Breast epithelium (tissue), 4 donors: ENCODE measurements at regions not wholly inside any gene's neighbourhood (a gene's known extent, or its start where the extent isn't known, plus 50 kb on each side); places are given as distances from the start of the nearest gene placed in this dataset.

Experiments used
- DNase-seq, 2 donors: peaks; one replicate each; pipeline ENCODE4 v3.0.0-alpha.2; 2019; ENCODE audit warnings: low spot score in 2 of 2
- H3K27ac ChIP-seq, 2 donors: fragments of 200-600 bp; sonication (generic) in 1 of 2; one replicate each; pipeline ENCODE4 v1.5.1; 2016 to 2019; ENCODE audit warnings: mild to moderate bottlenecking in 1 of 2
- H3K27me3 ChIP-seq, 2 donors: fragments of 200-600 bp; sonication (generic) in 1 of 2; one replicate each; pipeline versions ENCODE4 v1.5.1 to v1.6.0; 2017 to 2019; ENCODE audit warnings: control low read depth in 1 of 2, mild to moderate bottlenecking in 1 of 2
- H3K36me3 ChIP-seq: fragments of 200-600 bp; one replicate; pipeline ENCODE4 v1.5.1; 2019
- H3K4me1 ChIP-seq, 2 donors: fragments of 200-600 bp; sonication (generic); one replicate each; pipeline ENCODE4 v1.5.1; 2016 to 2019; ENCODE audit warnings: control low read depth in 1 of 2
- H3K4me3 ChIP-seq, 3 donors: fragments of 200-600 bp; sonication (generic); 1 replicate in 2 of 3; 2 replicates in 1 of 3; pipeline ENCODE4 v1.5.1; 2016 to 2019; ENCODE audit warnings: mild to moderate bottlenecking in 3 of 3, moderate library complexity in 2 of 3
- H3K9me3 ChIP-seq, 2 donors: fragments of 200-600 bp; sonication (generic) in 1 of 2; one replicate each; pipeline ENCODE4 v1.5.1; 2016 to 2019; ENCODE audit warnings: control low read depth in 1 of 2
- CTCF ChIP-seq, 3 donors: fragments of 450-650 bp; IDR thresholded peaks; one replicate each; pipeline ENCODE4 v1.5.1; 2016 to 2017; ENCODE audit warnings: antibody characterized with exemption in 3 of 3, mild to moderate bottlenecking in 3 of 3, moderate library complexity in 3 of 3
- POLR2A ChIP-seq: fragments of 450-650 bp; IDR thresholded peaks from one replicate; pipeline ENCODE4 v1.6.1; 2016; ENCODE audit warnings: antibody characterized with exemption, mild to moderate bottlenecking, moderate library complexity
- POLR2AphosphoS5 ChIP-seq, 3 donors: sonication (generic); formaldehyde crosslinking; IDR thresholded peaks; one replicate each; pipeline ENCODE4 v1.6.1; 2017; ENCODE audit warnings: antibody characterized with exemption in 3 of 3
- intact Hi-C: fragments of 100-400 bp; cut with DNase I; formaldehyde crosslinking; loops from one replicate; pipeline ENCODE4 v1.15.1; 2023; ENCODE audit warnings: low total_unique reads

- intact Hi-C loops: loop anchor here (5.0 kb wide), 1 partner anchor 706 kb away; no protein-coding TSS in a partner anchor
- no peaks in the 10 kb centered on the region for H3K27me3 ChIP-seq
- H3K4me3 ChIP-seq: no peak overlapping the region
- DNase-seq: no peak
- H3K9me3 ChIP-seq: peaks cover 0 to 10% of the 10 kb centered on the region in 2 donors
- H3K4me1 ChIP-seq: no peaks in the 10 kb centered on the region
- TF ChIP-seq POLR2A: no peak
- no peak for TF ChIP-seq POLR2AphosphoS5 (IDR thresholded peaks at IDR 0.05)
- no peak for TF ChIP-seq CTCF (IDR thresholded peaks at IDR 0.05)
- no peaks in the 10 kb centered on the region for H3K36me3 ChIP-seq
- no peak overlapping the region for H3K27ac ChIP-seq
Measured at GRCh38 chr2:234735829-234736228, 216.0 kb upstream of the SH3BP4 start.

- H3K9me3 ChIP-seq: peaks cover 0 to 10% of the 10 kb centered on the region in 2 donors
- intact Hi-C loops: no loop called here
Measured at GRCh38 chr2:234733795-234734600, 217.8 kb upstream of the SH3BP4 start.

DNA sequence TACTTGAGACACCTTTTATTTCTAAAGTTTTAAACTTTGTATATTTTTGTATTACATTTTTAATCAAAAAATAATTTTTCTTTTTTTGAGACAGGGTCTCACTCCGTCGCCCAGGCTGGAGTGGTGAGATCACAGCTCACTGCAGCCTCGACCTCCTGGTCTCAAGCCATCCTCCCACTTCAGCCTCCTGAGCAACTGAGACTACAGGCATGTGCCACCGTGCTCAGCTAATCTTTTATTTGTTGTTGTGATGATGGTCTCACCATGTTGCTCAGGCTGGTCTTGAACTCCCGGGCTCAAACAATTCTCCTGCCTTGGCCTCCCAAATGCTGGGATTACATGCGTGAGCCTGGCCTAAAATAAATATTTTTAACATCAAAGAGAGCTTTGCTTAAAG is 218.7 kb upstream of the SH3BP4 start:
- Histone ChIP-seq H3K9me3 (peaks cover 0 to 10% of the 10 kb centered on the region in 2 donors), H3K27me3 (no peaks in the 10 kb centered on the region), H3K4me1 (no peaks in the 10 kb centered on the region), H3K4me3 (no peak overlapping the region), H3K36me3 (no peaks in the 10 kb centered on the region), H3K27ac (no peak overlapping the region)
- no peak for TF ChIP-seq POLR2AphosphoS5 (IDR thresholded peaks at IDR 0.05)
- no peak for TF ChIP-seq POLR2A
- no peak for TF ChIP-seq CTCF (IDR thresholded peaks at IDR 0.05)
- intact Hi-C loops: no loop called here
- DNase-seq: no peak

More at GRCh38 chr2:234733795-234734600, 217.8 kb upstream of the SH3BP4 start:
- Histone ChIP-seq H3K27ac (no peak overlapping the region), H3K4me3 (no peak overlapping the region), H3K27me3 (no peaks in the 10 kb centered on the region), H3K36me3 (no peaks in the 10 kb centered on the region), H3K4me1 (no peaks in the 10 kb centered on the region)
- no peak for TF ChIP-seq POLR2AphosphoS5 (IDR thresholded peaks at IDR 0.05)
- no peak for TF ChIP-seq POLR2A
- no peak for TF ChIP-seq CTCF (IDR thresholded peaks at IDR 0.05)
- DNase-seq: no peak

- DNase-seq: no peak
- Histone ChIP-seq H3K4me3 (no peak overlapping the region), H3K27me3 (no peaks in the 10 kb centered on the region), H3K9me3 (peaks cover 0 to 10% of the 10 kb centered on the region in 2 donors), H3K4me1 (no peaks in the 10 kb centered on the region), H3K36me3 (no peaks in the 10 kb centered on the region), H3K27ac (no peak overlapping the region)
- intact Hi-C loops: no loop called here
- no peak for TF ChIP-seq CTCF (IDR thresholded peaks at IDR 0.05)
- no peak for TF ChIP-seq POLR2A
- no peak for TF ChIP-seq POLR2AphosphoS5 (IDR thresholded peaks at IDR 0.05)
Measured at GRCh38 chr2:234732404-234733092, 219.3 kb upstream of the SH3BP4 start.

GRCh38 chr2:234731236-234731635 is 220.6 kb upstream of the SH3BP4 start:
- no peaks in the 10 kb centered on the region for H3K27me3 ChIP-seq
- intact Hi-C loops: no loop called here

More at GRCh38 chr2:234731236-234731635, 220.6 kb upstream of the SH3BP4 start:
- no peak for DNase-seq
- TF ChIP-seq CTCF (IDR thresholded peaks at IDR 0.05) (no peak), POLR2A (no peak), POLR2AphosphoS5 (IDR thresholded peaks at IDR 0.05) (no peak)
- H3K27ac ChIP-seq: no peak overlapping the region
- no peaks in the 10 kb centered on the region for H3K4me1 ChIP-seq
- H3K36me3 ChIP-seq: no peaks in the 10 kb centered on the region
- H3K9me3 ChIP-seq: peaks cover 0 to 10% of the 10 kb centered on the region in 2 donors
- no peak overlapping the region for H3K4me3 ChIP-seq
